Thyroid gland (tissue), 4 donors: ENCODE measurements at regions not wholly inside any gene's neighbourhood (a gene's known extent, or its start where the extent isn't known, plus 50 kb on each side); places are given as distances from the start of the nearest gene placed in this dataset.
"Not testable (repeated sequence)": the region's sequence is repeated elsewhere in the genome, so short reads cannot be mapped to it uniquely, and the experiment has no call there.

Experiments used
- DNase-seq, 2 donors: peaks; one replicate each; pipeline ENCODE4 v3.0.0-alpha.2; 2019
- H3K27ac ChIP-seq, 3 donors: fragments of 200-600 bp; sonication (generic); 1 replicate in 2 of 3; 2 replicates in 1 of 3; pipeline ENCODE4 v1.5.1; 2016 to 2019; ENCODE audit warnings: mild to moderate bottlenecking in 1 of 3, moderate library complexity in 1 of 3
- H3K27me3 ChIP-seq: fragments of 200-600 bp; sonication (generic); one replicate; pipeline ENCODE4 v1.5.1; 2019
- H3K36me3 ChIP-seq, 2 donors: fragments of 200-600 bp; sonication (generic); one replicate each; pipeline ENCODE4 v1.5.1; 2016 to 2019
- H3K4me1 ChIP-seq, 2 donors: fragments of 200-600 bp; sonication (generic); one replicate each; pipeline ENCODE4 v1.5.1; 2017 to 2019
- H3K4me3 ChIP-seq, 3 donors: fragments of 200-600 bp; sonication (generic); replicated peaks in 1 of 3; 1 replicate in 2 of 3; 2 replicates in 1 of 3; pipeline ENCODE4 v1.5.1; 2016; ENCODE audit warnings: mild to moderate bottlenecking in 1 of 3
- H3K9me3 ChIP-seq: fragments of 200-600 bp; sonication (generic); one replicate; pipeline ENCODE4 v1.5.1; 2017
- CTCF ChIP-seq, 6 experiments: fragments of 200-600 bp in 3 of 6; fragments of 450-650 bp in 3 of 6; sonication (generic) in 3 of 6; IDR thresholded peaks; one replicate each; pipeline ENCODE4 v1.5.1; 2016 to 2019; ENCODE audit warnings: antibody characterized with exemption in 6 of 6, mild to moderate bottlenecking in 2 of 6, inconsistent platforms in 1 of 6, moderate library complexity in 1 of 6
- POLR2A ChIP-seq, 2 donors: fragments of 450-650 bp; IDR thresholded peaks; one replicate each; pipeline ENCODE4 v1.6.1; 2017; ENCODE audit warnings: antibody characterized with exemption in 2 of 2, mild to moderate bottlenecking in 2 of 2, moderate library complexity in 1 of 2
- WGBS, 2 donors: methylation state at CpG; one replicate each; pipeline ENCODE4 v1.1.5; 2017; 5-methylcytosine and 5-hydroxymethylcytosine counted together
- intact Hi-C: fragments of 100-400 bp; cut with DNase I; formaldehyde crosslinking; loops from one replicate; pipeline ENCODE4 v1.15.1; 2023

GRCh38 chr9:129541270-129541669 is 79.6 kb downstream of the C9orf50 start:
- H3K4me1 ChIP-seq: no peaks in the 10 kb centered on the region
- no peaks in the 10 kb centered on the region for H3K27me3 ChIP-seq
- DNase-seq: no peak
- no peaks in the 10 kb centered on the region for H3K36me3 ChIP-seq
- no peaks in the 10 kb centered on the region for H3K9me3 ChIP-seq
- intact Hi-C loops: no loop called here
- H3K27ac ChIP-seq: no peak overlapping the region
- no peak overlapping the region for H3K4me3 ChIP-seq
- no peak for TF ChIP-seq CTCF (IDR thresholded peaks at IDR 0.05)
- no peak for TF ChIP-seq POLR2A (IDR thresholded peaks at IDR 0.05)
- WGBS, 2 donors: 81 to 92% methylated on average over 2 of the region's 2 CpGs

GRCh38 chr9:129539446-129539845 is 81.5 kb downstream of the C9orf50 start:
- no peak for DNase-seq
- TF ChIP-seq CTCF (IDR thresholded peaks at IDR 0.05): no peak
- Histone ChIP-seq H3K27ac (no peak overlapping the region), H3K27me3 (no peaks in the 10 kb centered on the region), H3K9me3 (no peaks in the 10 kb centered on the region), H3K36me3 (no peaks in the 10 kb centered on the region), H3K4me1 (no peaks in the 10 kb centered on the region), H3K4me3 (no peak overlapping the region)
- intact Hi-C loops: no loop called here
- 94 to 98% methylated on average over 4 of the region's 4 CpGs for WGBS, 2 donors

- intact Hi-C loops, DNase-seq, H3K27ac ChIP-seq, H3K27me3 ChIP-seq, H3K4me1 ChIP-seq, H3K36me3 ChIP-seq, H3K9me3 ChIP-seq, H3K4me3 ChIP-seq: not testable (repeated sequence)
- 83 to 85% methylated on average over 5 of the region's 5 CpGs for WGBS, 2 donors
Measured at GRCh38 chr9:129531860-129532402, 89.0 kb downstream of the C9orf50 start.

- H3K9me3 ChIP-seq, H3K4me3 ChIP-seq, H3K27ac ChIP-seq, intact Hi-C loops, H3K36me3 ChIP-seq, H3K4me1 ChIP-seq, H3K27me3 ChIP-seq, DNase-seq: not testable (repeated sequence)
- 96 to 100% methylated on average over 1 of the region's 1 CpG for WGBS, 2 donors
Measured at GRCh38 chr9:129527955-129528354, 92.9 kb downstream of the C9orf50 start.

- intact Hi-C loops: no loop called here
- TF ChIP-seq POLR2A (IDR thresholded peaks at IDR 0.05) (no peak), CTCF (IDR thresholded peaks at IDR 0.05) (no peak)
- H3K4me1 ChIP-seq: peaks cover 0 to 5% of the 10 kb centered on the region in 2 donors
- no peaks in the 10 kb centered on the region for H3K9me3 ChIP-seq
- no peaks in the 10 kb centered on the region for H3K36me3 ChIP-seq
- no peak for DNase-seq
- no peak overlapping the region for H3K4me3 ChIP-seq
- H3K27ac ChIP-seq: no peak overlapping the region
- no peaks in the 10 kb centered on the region for H3K27me3 ChIP-seq
- WGBS, 2 donors: 55 to 68% methylated on average over 3 of the region's 3 CpGs
Measured at GRCh38 chr9:129525656-129526196, 95.2 kb downstream of the C9orf50 start.

GRCh38 chr9:129524582-129525270 is 96.2 kb downstream of the C9orf50 start:
- intact Hi-C loops: no loop called here
- Histone ChIP-seq H3K27me3 (no peaks in the 10 kb centered on the region), H3K36me3 (no peaks in the 10 kb centered on the region), H3K4me3 (no peak overlapping the region), H3K27ac (no peak overlapping the region), H3K4me1 (peaks cover 0 to 5% of the 10 kb centered on the region in 2 donors), H3K9me3 (no peaks in the 10 kb centered on the region)
- no peak for TF ChIP-seq POLR2A (IDR thresholded peaks at IDR 0.05)
- TF ChIP-seq CTCF (IDR thresholded peaks at IDR 0.05): no peak
- peak; percentile 40 to 50 for DNase-seq
- WGBS, 2 donors: 53 to 57% methylated on average over 17 of the region's 17 CpGs
